ENCODE measurements at regions not wholly inside any gene's neighbourhood (a gene's known extent, or its start where the extent isn't known, plus 50 kb on each side); places are given as distances from the start of the nearest gene placed in this dataset.
A peak's percentile ranks its signal among the peaks of the same experiment; 100 is the strongest.
"Not testable (repeated sequence)": the region's sequence is repeated elsewhere in the genome, so short reads cannot be mapped to it uniquely, and the experiment has no call there.

- peaks cover 3% of the 10 kb centered on the region for H3K27me3 ChIP-seq (ENCODE audit: insufficient read depth, low read length)
- TF ChIP-seq, protein P1, sequence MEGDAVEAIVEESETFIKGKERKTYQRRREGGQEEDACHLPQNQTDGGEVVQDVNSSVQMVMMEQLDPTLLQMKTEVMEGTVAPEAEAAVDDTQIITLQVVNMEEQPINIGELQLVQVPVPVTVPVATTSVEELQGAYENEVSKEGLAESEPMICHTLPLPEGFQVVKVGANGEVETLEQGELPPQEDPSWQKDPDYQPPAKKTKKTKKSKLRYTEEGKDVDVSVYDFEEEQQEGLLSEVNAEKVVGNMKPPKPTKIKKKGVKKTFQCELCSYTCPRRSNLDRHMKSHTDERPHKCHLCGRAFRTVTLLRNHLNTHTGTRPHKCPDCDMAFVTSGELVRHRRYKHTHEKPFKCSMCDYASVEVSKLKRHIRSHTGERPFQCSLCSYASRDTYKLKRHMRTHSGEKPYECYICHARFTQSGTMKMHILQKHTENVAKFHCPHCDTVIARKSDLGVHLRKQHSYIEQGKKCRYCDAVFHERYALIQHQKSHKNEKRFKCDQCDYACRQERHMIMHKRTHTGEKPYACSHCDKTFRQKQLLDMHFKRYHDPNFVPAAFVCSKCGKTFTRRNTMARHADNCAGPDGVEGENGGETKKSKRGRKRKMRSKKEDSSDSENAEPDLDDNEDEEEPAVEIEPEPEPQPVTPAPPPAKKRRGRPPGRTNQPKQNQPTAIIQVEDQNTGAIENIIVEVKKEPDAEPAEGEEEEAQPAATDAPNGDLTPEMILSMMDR (IDR thresholded peaks at IDR 0.05; ENCODE audit: extremely low read depth, low read depth, low read length): no peak
Measured at GRCh38 chr2:121152861-121153260, 132.1 kb downstream of the TFCP2L1 start.

DNA sequence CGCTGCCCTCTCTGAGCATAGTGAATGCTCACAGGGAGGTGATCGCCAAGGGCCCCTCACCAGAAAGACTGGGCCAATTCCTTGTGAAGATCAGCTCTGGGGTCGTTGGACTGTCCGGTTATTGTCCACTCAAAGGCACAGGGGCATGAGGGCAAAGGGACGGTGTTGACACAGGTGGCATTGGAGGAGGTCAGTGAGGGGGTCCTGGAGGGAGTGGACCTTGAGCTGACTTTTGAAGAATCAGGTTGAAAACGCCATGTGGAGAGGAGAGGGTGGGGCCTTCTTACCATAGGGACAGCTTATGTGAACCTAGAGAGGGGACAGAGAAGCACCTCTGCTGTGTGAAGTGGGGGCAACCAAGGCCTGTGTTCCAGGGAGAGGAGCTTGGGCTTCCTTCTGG, 131.5 kb downstream of the TFCP2L1 start:
- H3K27ac ChIP-seq (ENCODE audit: low read depth, low read length): no peak overlapping the region
- no peaks in the 10 kb centered on the region for H3K4me1 ChIP-seq (ENCODE audit: insufficient read depth, low read length)
- DNase-seq (ENCODE audit: insufficient read length, low spot score, missing footprints): no peak
- H3K9me3 ChIP-seq (ENCODE audit: low read depth, low read length): peaks cover 4% of the 10 kb centered on the region
- H3K36me3 ChIP-seq (ENCODE audit: insufficient read depth, low read length): no peaks in the 10 kb centered on the region
- H2AFZ ChIP-seq (ENCODE audit: low read length): no peak overlapping the region
- no peaks in the 10 kb centered on the region for H4K20me1 ChIP-seq (ENCODE audit: insufficient read depth, low read length)
- peaks cover 3% of the 10 kb centered on the region for H3K27me3 ChIP-seq (ENCODE audit: insufficient read depth, low read length)
- H3K4me3 ChIP-seq (ENCODE audit: insufficient read depth, low read length): no peak overlapping the region
- H3K4me2 ChIP-seq (ENCODE audit: insufficient read depth, low read length): no peak overlapping the region
- TF ChIP-seq, protein P1 (IDR thresholded peaks at IDR 0.05; ENCODE audit: extremely low read depth, low read depth, low read length): no peak
- H3K79me2 ChIP-seq (ENCODE audit: insufficient read depth, low read length): no peaks in the 10 kb centered on the region

More at GRCh38 chr2:121152861-121153260, 132.1 kb downstream of the TFCP2L1 start:
- H3K4me2 ChIP-seq (ENCODE audit: insufficient read depth, low read length): no peak overlapping the region
- no peak for DNase-seq (ENCODE audit: insufficient read length, low spot score, missing footprints)
- H3K79me2 ChIP-seq (ENCODE audit: insufficient read depth, low read length): no peaks in the 10 kb centered on the region
- no peak overlapping the region for H2AFZ ChIP-seq (ENCODE audit: low read length)
- H3K27ac ChIP-seq (ENCODE audit: low read depth, low read length): no peak overlapping the region
- H4K20me1 ChIP-seq (ENCODE audit: insufficient read depth, low read length): no peaks in the 10 kb centered on the region
- H3K4me1 ChIP-seq (ENCODE audit: insufficient read depth, low read length): no peaks in the 10 kb centered on the region
- no peak overlapping the region for H3K4me3 ChIP-seq (ENCODE audit: insufficient read depth, low read length)
- H3K36me3 ChIP-seq (ENCODE audit: insufficient read depth, low read length): no peaks in the 10 kb centered on the region
- peaks cover 3% of the 10 kb centered on the region for H3K9me3 ChIP-seq (ENCODE audit: low read depth, low read length)

DNA sequence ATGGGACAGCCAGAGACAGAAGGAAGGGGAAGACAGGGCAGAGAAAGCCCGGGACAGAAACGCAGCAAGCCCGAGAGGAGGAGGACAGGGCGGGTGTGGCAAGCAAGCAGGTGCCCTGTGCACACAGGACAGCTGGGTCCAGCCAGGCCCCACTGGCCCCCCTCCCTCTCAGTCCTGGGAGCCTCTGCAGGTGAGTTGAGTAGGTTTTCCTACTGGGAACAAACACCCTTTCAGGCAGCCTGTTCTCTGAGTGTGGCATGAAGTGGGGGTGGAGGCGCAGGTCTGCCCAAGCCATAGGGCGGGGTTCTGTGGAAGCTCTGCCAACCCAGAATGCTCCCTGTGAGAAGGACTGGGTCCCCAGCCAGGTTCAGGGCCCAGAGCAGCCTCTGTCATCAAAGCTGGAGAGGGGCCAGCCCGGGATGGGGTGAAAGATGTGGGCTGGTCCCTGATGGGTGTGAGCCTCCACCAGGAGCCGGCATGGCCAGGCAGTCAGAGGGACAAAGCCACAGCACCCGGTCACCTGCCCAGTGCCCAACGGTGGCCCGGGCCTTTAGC, 129.4 kb downstream of the TFCP2L1 start:
- peaks cover 4% of the 10 kb centered on the region for H3K9me3 ChIP-seq (ENCODE audit: low read depth, low read length)
- no peaks in the 10 kb centered on the region for H3K79me2 ChIP-seq (ENCODE audit: insufficient read depth, low read length)
- no peak overlapping the region for H3K4me3 ChIP-seq (ENCODE audit: insufficient read depth, low read length)
- no peaks in the 10 kb centered on the region for H3K27me3 ChIP-seq (ENCODE audit: insufficient read depth, low read length)
- DNase-seq (ENCODE audit: insufficient read length, low spot score, missing footprints): peak; percentile 53
- no peak overlapping the region for H2AFZ ChIP-seq (ENCODE audit: low read length)
- H3K4me2 ChIP-seq (ENCODE audit: insufficient read depth, low read length): no peak overlapping the region
- no peaks in the 10 kb centered on the region for H3K4me1 ChIP-seq (ENCODE audit: insufficient read depth, low read length)
- TF ChIP-seq, protein P1 (IDR thresholded peaks at IDR 0.05; ENCODE audit: extremely low read depth, low read depth, low read length): no peak
- no peaks in the 10 kb centered on the region for H4K20me1 ChIP-seq (ENCODE audit: insufficient read depth, low read length)
- no peak overlapping the region for H3K27ac ChIP-seq (ENCODE audit: low read depth, low read length)
- no peaks in the 10 kb centered on the region for H3K36me3 ChIP-seq (ENCODE audit: insufficient read depth, low read length)

- not testable (repeated sequence) for H3K4me2 ChIP-seq (ENCODE audit: insufficient read depth, low read length); H4K20me1 ChIP-seq (ENCODE audit: insufficient read depth, low read length); H3K9me3 ChIP-seq (ENCODE audit: low read depth, low read length); H3K36me3 ChIP-seq (ENCODE audit: insufficient read depth, low read length); H3K27ac ChIP-seq (ENCODE audit: low read depth, low read length); H3K27me3 ChIP-seq (ENCODE audit: insufficient read depth, low read length); H3K79me2 ChIP-seq (ENCODE audit: insufficient read depth, low read length); H3K4me3 ChIP-seq (ENCODE audit: insufficient read depth, low read length); H3K4me1 ChIP-seq (ENCODE audit: insufficient read depth, low read length); H2AFZ ChIP-seq (ENCODE audit: low read length); DNase-seq (ENCODE audit: insufficient read length, low spot score, missing footprints)
Measured at GRCh38 chr2:121157481-121157880, 127.5 kb downstream of the TFCP2L1 start.

Measured in osteoblast (primary cell).